Uterus (tissue), 3 donors: ENCODE measurements at regions not wholly inside any gene's neighbourhood (a gene's known extent, or its start where the extent isn't known, plus 50 kb on each side); places are given as distances from the start of the nearest gene placed in this dataset.

Experiments
- DNase-seq, 2 donors: peaks; one replicate each; pipeline ENCODE4 v3.0.0-alpha.2; 2019 to 2020
- H3K27ac ChIP-seq, 2 donors: fragments of 200-600 bp; sonication (generic); 1 replicate in 1 of 2; 2 replicates in 1 of 2; pipeline ENCODE4 v1.5.1; 2016 to 2018
- H3K27me3 ChIP-seq, 2 donors: fragments of 200-600 bp; sonication (generic); one replicate each; pipeline ENCODE4 v1.5.1; 2018 to 2019; ENCODE audit warnings: control low read depth in 1 of 2
- H3K36me3 ChIP-seq, 2 donors: fragments of 200-600 bp; sonication (generic); one replicate each; pipeline ENCODE4 v1.5.1; 2019; ENCODE audit warnings: control low read depth in 1 of 2
- H3K4me1 ChIP-seq, 2 donors: fragments of 200-600 bp; sonication (generic); one replicate each; pipeline ENCODE4 v1.5.1; 2018 to 2019; ENCODE audit warnings: control low read depth in 1 of 2
- H3K4me3 ChIP-seq, 2 donors: fragments of 200-600 bp; sonication (generic); 1 replicate in 1 of 2; 2 replicates in 1 of 2; pipeline ENCODE4 v1.5.1; 2018 to 2019; ENCODE audit warnings: mild to moderate bottlenecking in 1 of 2
- H3K9me3 ChIP-seq, 2 donors: fragments of 200-600 bp; sonication (generic); one replicate each; pipeline ENCODE4 v1.5.1; 2019; ENCODE audit warnings: control low read depth in 1 of 2
- POLR2A ChIP-seq, 2 donors: fragments of 450-650 bp; IDR thresholded peaks; one replicate each; pipeline ENCODE4 v1.6.1; 2016; ENCODE audit warnings: antibody characterized with exemption in 2 of 2, mild to moderate bottlenecking in 1 of 2, moderate library complexity in 1 of 2
- intact Hi-C: fragments of 100-400 bp; cut with DNase I; formaldehyde crosslinking; loops from one replicate; pipeline ENCODE4 v1.15.1; 2023; ENCODE audit warnings: low total_unique reads
- TF ChIP-seq, protein P1 (sequence below), 4 experiments: fragments of 200-600 bp in 2 of 4; fragments of 450-650 bp in 2 of 4; sonication (generic) in 2 of 4; IDR thresholded peaks; one replicate each; pipeline ENCODE4 v1.5.1; 2016 to 2019; ENCODE audit warnings: antibody characterized with exemption in 4 of 4, mild to moderate bottlenecking in 2 of 4, moderate library complexity in 1 of 4
- donor health status: DM: yes; HTN: yes; CAD: no.

DNA sequence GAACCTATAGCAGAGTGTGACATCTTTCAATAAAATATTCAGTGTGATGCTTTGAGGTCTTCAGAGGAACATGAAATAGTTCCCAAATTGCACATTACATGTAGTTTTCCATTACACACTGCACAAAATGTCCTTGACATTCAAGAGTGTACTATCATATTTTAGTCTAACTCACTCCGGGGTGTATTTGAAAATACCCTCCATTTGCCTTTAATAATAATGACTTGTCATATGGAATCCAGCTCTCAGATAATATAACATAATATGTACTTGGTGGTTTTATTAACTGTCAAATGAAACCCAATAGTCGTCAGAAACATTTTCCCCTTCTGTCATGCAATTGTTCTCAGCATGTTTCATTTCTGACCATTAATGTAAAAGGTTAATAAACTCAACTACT lies 176.7 kb upstream of the CDH19 start:
- TF ChIP-seq POLR2A (IDR thresholded peaks at IDR 0.05) = no peak
- TF ChIP-seq, protein P1, sequence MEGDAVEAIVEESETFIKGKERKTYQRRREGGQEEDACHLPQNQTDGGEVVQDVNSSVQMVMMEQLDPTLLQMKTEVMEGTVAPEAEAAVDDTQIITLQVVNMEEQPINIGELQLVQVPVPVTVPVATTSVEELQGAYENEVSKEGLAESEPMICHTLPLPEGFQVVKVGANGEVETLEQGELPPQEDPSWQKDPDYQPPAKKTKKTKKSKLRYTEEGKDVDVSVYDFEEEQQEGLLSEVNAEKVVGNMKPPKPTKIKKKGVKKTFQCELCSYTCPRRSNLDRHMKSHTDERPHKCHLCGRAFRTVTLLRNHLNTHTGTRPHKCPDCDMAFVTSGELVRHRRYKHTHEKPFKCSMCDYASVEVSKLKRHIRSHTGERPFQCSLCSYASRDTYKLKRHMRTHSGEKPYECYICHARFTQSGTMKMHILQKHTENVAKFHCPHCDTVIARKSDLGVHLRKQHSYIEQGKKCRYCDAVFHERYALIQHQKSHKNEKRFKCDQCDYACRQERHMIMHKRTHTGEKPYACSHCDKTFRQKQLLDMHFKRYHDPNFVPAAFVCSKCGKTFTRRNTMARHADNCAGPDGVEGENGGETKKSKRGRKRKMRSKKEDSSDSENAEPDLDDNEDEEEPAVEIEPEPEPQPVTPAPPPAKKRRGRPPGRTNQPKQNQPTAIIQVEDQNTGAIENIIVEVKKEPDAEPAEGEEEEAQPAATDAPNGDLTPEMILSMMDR (IDR thresholded peaks at IDR 0.05) = no peak
- H3K4me3 ChIP-seq = no peak overlapping the region
- DNase-seq = no peak
- intact Hi-C loops = no loop called here
- H3K4me1 ChIP-seq = no peaks in the 10 kb centered on the region
- no peaks in the 10 kb centered on the region for H3K36me3 ChIP-seq
- no peaks in the 10 kb centered on the region for H3K9me3 ChIP-seq
- no peak overlapping the region for H3K27ac ChIP-seq
- H3K27me3 ChIP-seq = no peaks in the 10 kb centered on the region

DNA sequence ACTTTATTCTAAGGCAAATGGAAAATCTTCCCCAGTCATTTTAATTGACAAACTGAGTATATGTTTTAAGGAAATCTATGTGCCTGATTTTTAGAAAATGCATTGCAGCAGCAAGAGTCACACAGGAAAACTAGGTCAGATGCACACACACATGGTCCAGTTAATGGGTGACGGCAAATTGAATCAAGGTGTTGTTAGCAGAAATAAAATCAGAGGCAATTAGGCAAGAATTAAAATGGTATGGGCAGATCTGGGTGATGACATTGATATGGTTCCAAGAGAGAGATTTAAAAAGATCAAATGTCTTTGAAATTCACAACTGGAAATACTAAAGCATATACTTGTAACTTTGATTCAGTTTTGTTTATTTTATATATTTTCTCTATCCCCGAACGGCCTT lies 174.2 kb upstream of the CDH19 start:
- H3K27me3 ChIP-seq = no peaks in the 10 kb centered on the region
- TF ChIP-seq POLR2A (IDR thresholded peaks at IDR 0.05) = no peak
- TF ChIP-seq, protein P1 (IDR thresholded peaks at IDR 0.05) = no peak
- H3K9me3 ChIP-seq = no peaks in the 10 kb centered on the region
- H3K4me1 ChIP-seq = no peaks in the 10 kb centered on the region
- intact Hi-C loops = no loop called here
- no peaks in the 10 kb centered on the region for H3K36me3 ChIP-seq
- no peak overlapping the region for H3K27ac ChIP-seq
- DNase-seq = no peak
- H3K4me3 ChIP-seq = no peak overlapping the region

DNA sequence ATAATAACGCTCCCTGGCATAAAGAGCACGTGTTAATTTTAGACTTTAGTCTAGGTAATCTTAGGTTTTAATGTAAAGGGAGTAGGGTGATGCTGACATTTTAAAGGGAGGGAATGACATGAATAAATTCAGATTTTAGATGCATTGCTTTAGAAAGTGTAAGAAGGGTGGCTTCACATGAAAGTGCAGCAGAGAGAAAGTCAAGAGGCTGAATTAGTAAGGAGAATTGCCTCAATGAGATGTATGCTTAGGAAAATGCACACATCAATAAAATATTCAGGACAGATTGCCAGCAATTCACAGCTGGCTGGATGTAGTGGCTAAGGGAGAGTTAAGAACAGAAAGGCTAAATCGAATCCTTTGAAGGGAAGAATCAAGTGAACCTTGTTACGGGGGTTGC lies 165.5 kb upstream of the CDH19 start:
- no peak for DNase-seq
- H3K27me3 ChIP-seq = no peaks in the 10 kb centered on the region
- no peaks in the 10 kb centered on the region for H3K9me3 ChIP-seq
- TF ChIP-seq, protein P1 (IDR thresholded peaks at IDR 0.05) = no peak
- TF ChIP-seq POLR2A (IDR thresholded peaks at IDR 0.05) = no peak
- no peaks in the 10 kb centered on the region for H3K36me3 ChIP-seq
- no peak overlapping the region for H3K27ac ChIP-seq
- intact Hi-C loops = no loop called here
- no peaks in the 10 kb centered on the region for H3K4me1 ChIP-seq
- H3K4me3 ChIP-seq = no peak overlapping the region

DNA sequence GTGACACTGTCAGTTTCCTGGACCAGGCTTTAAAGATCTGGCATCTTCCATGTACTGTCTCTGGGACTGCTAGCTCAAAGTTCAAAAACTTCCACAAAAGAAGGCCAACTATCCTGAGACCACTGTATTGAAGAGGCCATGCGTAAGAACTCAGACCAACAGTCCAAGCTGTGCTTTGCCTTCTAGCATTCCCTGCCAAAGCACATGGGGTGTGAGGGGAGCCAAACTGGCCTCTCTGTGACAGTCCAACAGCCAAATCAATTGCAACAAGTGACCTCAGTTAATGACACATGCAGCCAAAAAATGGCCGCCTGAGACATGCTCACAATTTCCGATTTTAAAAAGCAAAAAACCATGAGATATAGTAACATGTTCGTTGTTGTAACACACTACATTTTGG lies 160.3 kb upstream of the CDH19 start:
- intact Hi-C loops = no loop called here
- Histone ChIP-seq H3K4me1 (no peaks in the 10 kb centered on the region), H3K27me3 (no peaks in the 10 kb centered on the region), H3K27ac (no peak overlapping the region), H3K9me3 (no peaks in the 10 kb centered on the region), H3K36me3 (no peaks in the 10 kb centered on the region), H3K4me3 (no peak overlapping the region)
- no peak for DNase-seq
- TF ChIP-seq, protein P1 (IDR thresholded peaks at IDR 0.05) = no peak
- no peak for TF ChIP-seq POLR2A (IDR thresholded peaks at IDR 0.05)

DNA sequence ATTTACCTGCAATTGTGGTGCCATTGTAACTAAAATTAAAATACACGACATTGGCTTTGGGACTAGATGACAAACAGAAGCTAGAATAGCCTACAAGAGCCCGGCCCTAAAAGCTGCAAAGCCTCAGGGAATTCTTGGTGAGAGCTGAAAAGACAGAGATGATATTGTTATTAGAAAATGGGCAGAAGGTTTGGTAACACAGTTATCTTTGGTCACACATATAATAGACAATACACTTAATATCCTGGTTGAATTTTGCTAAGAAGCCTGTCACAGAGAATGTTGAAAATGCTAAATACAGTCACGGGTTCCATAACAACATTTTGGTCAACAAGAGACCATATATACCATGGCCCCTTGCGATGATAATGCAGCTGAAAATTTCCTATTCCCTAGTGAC lies 157.3 kb upstream of the CDH19 start:
- Histone ChIP-seq H3K4me1 (no peaks in the 10 kb centered on the region), H3K4me3 (no peak overlapping the region), H3K36me3 (no peaks in the 10 kb centered on the region), H3K27ac (no peak overlapping the region), H3K9me3 (no peaks in the 10 kb centered on the region), H3K27me3 (no peaks in the 10 kb centered on the region)
- no peak for DNase-seq
- TF ChIP-seq, protein P1 (IDR thresholded peaks at IDR 0.05) = no peak
- no peak for TF ChIP-seq POLR2A (IDR thresholded peaks at IDR 0.05)
- intact Hi-C loops = no loop called here
